ENCODE measurements at regions not wholly inside any gene's neighbourhood (a gene's known extent, or its start where the extent isn't known, plus 50 kb on each side); places are given as distances from the start of the nearest gene placed in this dataset.

- Mint-ChIP-seq H3K27me3 (ENCODE audit: low read depth) (no peaks in the 10 kb centered on the region), H3K36me3 (no peaks in the 10 kb centered on the region), H3K27ac (no peak overlapping the region), H3K4me1 (peaks cover 17% of the 10 kb centered on the region), H3K4me3 (no peak overlapping the region), H3K9me3 (0 out of 2 replicates have a peak, but pooled peaks cover 5% of the 10 kb centered on the region)
- no peak for DNase-seq (ENCODE audit: low spot score)
- CTCF ChIA-PET = no interaction called here
- POLR2A ChIA-PET = no interaction called here
- ATAC-seq = no peak
- TF ChIP-seq, protein P1, sequence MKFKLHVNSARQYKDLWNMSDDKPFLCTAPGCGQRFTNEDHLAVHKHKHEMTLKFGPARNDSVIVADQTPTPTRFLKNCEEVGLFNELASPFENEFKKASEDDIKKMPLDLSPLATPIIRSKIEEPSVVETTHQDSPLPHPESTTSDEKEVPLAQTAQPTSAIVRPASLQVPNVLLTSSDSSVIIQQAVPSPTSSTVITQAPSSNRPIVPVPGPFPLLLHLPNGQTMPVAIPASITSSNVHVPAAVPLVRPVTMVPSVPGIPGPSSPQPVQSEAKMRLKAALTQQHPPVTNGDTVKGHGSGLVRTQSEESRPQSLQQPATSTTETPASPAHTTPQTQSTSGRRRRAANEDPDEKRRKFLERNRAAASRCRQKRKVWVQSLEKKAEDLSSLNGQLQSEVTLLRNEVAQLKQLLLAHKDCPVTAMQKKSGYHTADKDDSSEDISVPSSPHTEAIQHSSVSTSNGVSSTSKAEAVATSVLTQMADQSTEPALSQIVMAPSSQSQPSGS (CRISPR knock-in tag; IDR thresholded peaks at IDR 0.05; ENCODE audit: borderline replicate concordance, low read depth) = no peak
- TF ChIP-seq FOXP4 (CRISPR knock-in tag; IDR thresholded peaks at IDR 0.05) = no peak
- TF ChIP-seq, protein P2, sequence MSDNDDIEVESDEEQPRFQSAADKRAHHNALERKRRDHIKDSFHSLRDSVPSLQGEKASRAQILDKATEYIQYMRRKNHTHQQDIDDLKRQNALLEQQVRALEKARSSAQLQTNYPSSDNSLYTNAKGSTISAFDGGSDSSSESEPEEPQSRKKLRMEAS (CRISPR knock-in tag; IDR thresholded peaks at IDR 0.05) = no peak
- no peak for TF ChIP-seq SMAD3 (CRISPR knock-in tag; IDR thresholded peaks at IDR 0.05; ENCODE audit: borderline replicate concordance)
- TF ChIP-seq ZNF423 (CRISPR knock-in tag; IDR thresholded peaks at IDR 0.05) = no peak
- TF ChIP-seq GRHL2 (CRISPR knock-in tag; IDR thresholded peaks at IDR 0.05; ENCODE audit: insufficient replicate concordance, severe bottlenecking) = no peak
- TF ChIP-seq, protein P3, sequence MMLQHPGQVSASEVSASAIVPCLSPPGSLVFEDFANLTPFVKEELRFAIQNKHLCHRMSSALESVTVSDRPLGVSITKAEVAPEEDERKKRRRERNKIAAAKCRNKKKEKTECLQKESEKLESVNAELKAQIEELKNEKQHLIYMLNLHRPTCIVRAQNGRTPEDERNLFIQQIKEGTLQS (CRISPR knock-in tag; conservative IDR thresholded peaks at IDR 0.05) = no peak
- TF ChIP-seq, protein P4, sequence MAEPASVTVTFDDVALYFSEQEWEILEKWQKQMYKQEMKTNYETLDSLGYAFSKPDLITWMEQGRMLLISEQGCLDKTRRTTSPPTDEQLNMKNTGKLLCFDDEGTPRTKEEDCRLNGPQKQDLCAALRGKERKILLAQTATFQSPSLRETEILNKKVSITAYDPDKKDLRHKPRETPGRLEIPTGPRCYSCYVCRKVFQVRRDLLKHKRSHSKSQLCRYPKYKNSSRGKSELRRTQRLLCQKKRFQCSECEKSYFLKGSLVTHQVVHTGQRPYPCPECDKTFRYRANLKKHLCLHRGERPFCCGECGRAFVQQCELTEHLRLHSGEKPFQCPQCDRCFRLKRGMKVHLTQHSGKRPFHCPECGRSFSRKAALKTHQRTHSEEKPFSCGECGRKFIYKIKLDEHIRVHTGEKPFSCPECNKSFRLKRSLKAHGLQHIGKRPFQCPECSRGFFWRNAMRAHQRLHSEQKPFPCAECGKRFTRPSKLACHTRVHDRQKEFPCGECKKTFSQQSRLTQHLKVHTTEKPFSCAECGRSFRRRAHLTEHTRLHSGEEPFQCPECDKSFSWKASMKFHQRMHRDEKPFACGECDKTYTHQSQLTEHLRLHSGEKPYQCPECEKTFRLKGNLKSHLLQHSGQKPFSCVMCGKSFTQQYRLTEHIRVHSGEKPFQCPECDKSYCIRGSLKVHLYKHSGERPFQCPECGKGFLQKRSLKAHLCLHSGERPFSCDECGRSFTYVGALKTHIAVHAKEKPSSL (CRISPR knock-in tag; conservative IDR thresholded peaks at IDR 0.05) = no peak
- no peak for TF ChIP-seq ZNF281 (CRISPR knock-in tag; IDR thresholded peaks at IDR 0.05)
- no peak for TF ChIP-seq SP1 (CRISPR knock-in tag; conservative IDR thresholded peaks at IDR 0.05)
- no peak for TF ChIP-seq NFATC4 (CRISPR knock-in tag; IDR thresholded peaks at IDR 0.05)
- no peak for TF ChIP-seq ZNF219 (CRISPR knock-in tag; IDR thresholded peaks at IDR 0.05; ENCODE audit: borderline replicate concordance)
- TF ChIP-seq GABPB1 (CRISPR knock-in tag; IDR thresholded peaks at IDR 0.05) = no peak
Observed at GRCh38 chr10:89894051-89894450, 192.7 kb downstream of the KIF20B start.

DNA sequence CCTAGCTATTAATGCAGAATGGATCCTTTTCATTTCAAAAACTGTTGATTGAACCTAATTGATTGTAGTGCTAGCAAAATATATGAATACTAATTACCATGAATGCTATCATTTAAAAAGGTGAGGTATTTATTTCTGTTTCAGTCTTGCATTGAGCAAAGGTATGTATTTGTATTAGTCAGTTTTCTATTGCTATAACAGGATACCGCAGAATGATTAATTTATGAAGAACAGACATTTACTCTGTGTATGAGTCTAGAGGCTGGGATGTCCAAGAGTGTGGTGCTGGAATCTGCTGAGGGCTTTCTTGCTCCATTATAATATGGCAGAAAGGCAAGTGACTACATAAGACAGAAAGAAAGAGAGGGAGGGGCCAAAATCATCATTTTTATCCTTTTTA lies 199.2 kb downstream of the KIF20B start:
- no peak for ATAC-seq
- H3K9me3 Mint-ChIP-seq = no peaks in the 10 kb centered on the region
- H3K4me3 Mint-ChIP-seq = no peak overlapping the region
- H3K27me3 Mint-ChIP-seq (ENCODE audit: low read depth) = no peaks in the 10 kb centered on the region
- no peak overlapping the region for H3K27ac Mint-ChIP-seq
- ChIA-PET CTCF (no interaction called here), POLR2A (no interaction called here)
- no peaks in the 10 kb centered on the region for H3K36me3 Mint-ChIP-seq
- no peak for DNase-seq (ENCODE audit: low spot score)
- H3K4me1 Mint-ChIP-seq = no peaks in the 10 kb centered on the region
- TF ChIP-seq AR (CRISPR knock-in tag; IDR thresholded peaks at IDR 0.05) = no peak
- no peak for TF ChIP-seq CTCF (IDR thresholded peaks at IDR 0.05)
- TF ChIP-seq, protein P5, sequence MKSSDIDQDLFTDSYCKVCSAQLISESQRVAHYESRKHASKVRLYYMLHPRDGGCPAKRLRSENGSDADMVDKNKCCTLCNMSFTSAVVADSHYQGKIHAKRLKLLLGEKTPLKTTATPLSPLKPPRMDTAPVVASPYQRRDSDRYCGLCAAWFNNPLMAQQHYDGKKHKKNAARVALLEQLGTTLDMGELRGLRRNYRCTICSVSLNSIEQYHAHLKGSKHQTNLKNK (CRISPR knock-in tag; IDR thresholded peaks at IDR 0.05) = no peak
- TF ChIP-seq SMAD4 (CRISPR knock-in tag; IDR thresholded peaks at IDR 0.05) = no peak
- TF ChIP-seq TCF7 (CRISPR knock-in tag; IDR thresholded peaks at IDR 0.05; ENCODE audit: low read depth) = no peak
- TF ChIP-seq SOX15 (CRISPR knock-in tag; IDR thresholded peaks at IDR 0.05) = no peak
- no peak for TF ChIP-seq ZNF232 (CRISPR knock-in tag; IDR thresholded peaks at IDR 0.05)

Data from WTC11 (cell line).